ENCODE measurements at regions not wholly inside any gene's neighbourhood (a gene's known extent, or its start where the extent isn't known, plus 50 kb on each side); places are given as distances from the start of the nearest gene placed in this dataset.
"Not testable (repeated sequence)": the region's sequence is repeated elsewhere in the genome, so short reads cannot be mapped to it uniquely, and the experiment has no call there.

GRCh38 chr9:41781899-41782298 lies 347.3 kb downstream of the CNTNAP3B start:
- not testable (repeated sequence) for TF ChIP-seq POLR2AphosphoS5 (IDR thresholded peaks at IDR 0.05; ENCODE audit: borderline replicate concordance, low read depth, low read length); FOXP2 (optimal IDR thresholded peaks at IDR 0.05; ENCODE audit: control extremely low read depth, extremely low read length, insufficient read depth)

Data from SK-N-MC (cell line).